HG02981 (cell line): ENCODE measurements at regions not wholly inside any gene's neighbourhood (a gene's known extent, or its start where the extent isn't known, plus 50 kb on each side); places are given as distances from the start of the nearest gene placed in this dataset.

Experiments used
- ATAC-seq: cut with Tn5 transposase; IDR thresholded peaks from one replicate; pipeline ENCODE4 v1.9.1; 2021; ENCODE audit warnings: mild to moderate bottlenecking, moderate library complexity; ENCODE audit not compliant: unreplicated experiment

DNA sequence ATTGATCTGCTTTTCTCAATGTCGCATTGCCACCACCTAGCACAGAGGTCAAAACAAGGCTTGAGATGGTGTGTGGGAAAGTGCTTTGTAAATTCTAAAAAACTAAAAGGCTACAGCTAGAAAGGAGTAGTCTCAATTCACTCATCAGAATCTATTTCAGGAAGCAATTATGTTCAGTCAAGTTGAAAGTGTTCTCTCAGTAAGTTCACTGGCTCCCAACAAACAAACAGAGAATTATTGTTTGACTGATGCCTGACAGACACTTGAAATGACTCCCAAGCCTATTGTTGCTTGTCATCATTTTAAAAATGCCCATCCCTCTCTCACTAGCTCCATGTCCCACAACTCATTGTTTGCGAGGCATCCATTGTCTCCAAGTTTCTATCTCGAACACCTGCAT lies 419.6 kb upstream of the CPEB2 start:
- ATAC-seq, result no peak

DNA sequence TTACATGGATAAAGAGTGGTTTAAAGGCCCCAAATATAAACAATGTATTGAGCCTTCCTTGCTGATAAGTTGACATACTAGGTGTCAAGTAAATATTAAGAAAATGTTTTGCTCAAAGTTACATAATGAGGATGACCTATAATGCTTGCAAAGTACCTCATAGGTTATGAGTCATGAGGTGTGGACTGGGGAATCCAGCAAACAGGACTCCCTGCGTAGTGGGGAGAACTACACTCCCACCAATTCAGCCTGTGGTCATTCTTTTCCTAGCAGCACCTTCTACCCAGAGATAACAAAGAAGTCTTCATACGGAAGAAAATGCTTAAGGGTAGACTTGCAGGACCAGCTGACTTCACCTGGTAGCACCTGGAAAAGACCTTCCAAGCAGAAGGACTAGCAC lies 418.9 kb upstream of the CPEB2 start:
- ATAC-seq, result no peak

DNA sequence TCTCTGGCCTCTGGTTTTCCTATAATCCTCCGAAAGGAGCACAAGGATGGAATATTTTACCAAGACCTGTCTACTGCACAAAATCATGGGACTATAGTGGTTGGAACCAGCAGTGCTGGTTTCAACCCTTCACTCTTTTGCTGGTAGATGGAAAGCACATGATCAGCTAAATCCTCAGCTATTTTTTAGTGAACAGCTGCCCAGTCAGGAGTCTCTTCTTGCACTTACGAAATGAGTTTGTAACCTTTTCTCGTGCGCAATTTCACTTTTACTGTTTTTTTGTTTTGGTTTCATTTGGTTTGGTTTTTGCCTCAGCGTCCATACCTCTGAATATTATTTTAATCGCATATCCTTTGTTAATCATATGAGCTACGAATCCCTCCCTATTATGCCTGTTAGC lies 418.5 kb upstream of the CPEB2 start:
- ATAC-seq, result no peak

DNA sequence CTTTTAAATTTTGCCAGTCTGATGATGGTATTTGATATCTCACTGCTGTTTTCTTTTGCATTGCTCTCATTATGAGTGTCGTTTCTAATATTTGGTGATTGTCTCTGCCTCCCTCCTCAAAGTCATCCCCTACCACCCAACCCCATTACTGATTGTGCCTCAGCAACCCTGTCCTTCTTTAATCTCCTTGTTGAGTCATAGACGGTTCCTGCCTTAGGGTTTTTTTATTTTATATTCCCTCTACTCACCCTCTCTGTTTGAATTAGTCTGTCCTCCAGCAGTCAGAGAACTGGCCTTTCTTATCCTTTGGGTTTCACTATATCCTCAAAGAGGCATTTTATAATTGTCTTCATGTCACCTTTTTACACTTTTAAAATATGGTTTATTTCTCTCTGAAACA lies 409.3 kb upstream of the CPEB2 start:
- no peak for ATAC-seq

DNA sequence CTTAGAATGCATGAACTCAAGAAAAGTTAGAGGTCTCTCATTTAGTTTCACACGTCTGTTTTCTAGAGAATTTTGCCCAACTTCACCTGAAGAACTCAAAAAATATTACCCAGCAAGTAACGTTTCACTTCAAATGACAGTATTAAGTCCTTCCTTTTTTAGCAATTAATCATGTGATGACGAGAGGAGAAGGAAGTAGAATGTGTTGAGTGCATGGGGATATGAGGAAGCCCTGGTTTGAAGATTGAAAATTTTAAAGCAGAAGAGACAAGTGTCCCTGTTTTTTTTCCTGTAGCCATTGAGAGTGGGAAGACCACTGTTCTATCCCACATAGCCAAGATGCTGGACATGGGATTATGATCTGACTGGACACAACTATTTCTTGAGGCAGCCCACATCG lies 406.3 kb upstream of the CPEB2 start:
- no peak for ATAC-seq

DNA sequence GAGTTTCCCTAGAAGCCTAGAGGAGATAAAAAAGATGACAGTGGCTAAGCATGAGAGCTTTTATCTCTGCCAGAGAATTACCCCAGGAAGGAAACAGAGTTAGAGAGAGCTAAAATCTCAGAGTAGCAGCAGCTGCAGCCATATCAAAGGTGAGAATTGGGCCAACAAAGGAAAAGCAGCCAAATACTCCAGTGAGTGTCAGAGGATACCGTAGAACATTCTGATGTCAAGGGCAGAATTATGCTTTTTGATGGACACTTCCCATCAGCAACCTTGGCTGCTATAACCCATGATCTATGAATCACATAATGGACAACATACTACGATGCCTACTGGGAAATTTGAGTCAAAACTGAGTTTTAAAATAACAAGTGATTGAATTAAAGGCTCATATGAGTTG lies 405.8 kb upstream of the CPEB2 start:
- no peak for ATAC-seq

DNA sequence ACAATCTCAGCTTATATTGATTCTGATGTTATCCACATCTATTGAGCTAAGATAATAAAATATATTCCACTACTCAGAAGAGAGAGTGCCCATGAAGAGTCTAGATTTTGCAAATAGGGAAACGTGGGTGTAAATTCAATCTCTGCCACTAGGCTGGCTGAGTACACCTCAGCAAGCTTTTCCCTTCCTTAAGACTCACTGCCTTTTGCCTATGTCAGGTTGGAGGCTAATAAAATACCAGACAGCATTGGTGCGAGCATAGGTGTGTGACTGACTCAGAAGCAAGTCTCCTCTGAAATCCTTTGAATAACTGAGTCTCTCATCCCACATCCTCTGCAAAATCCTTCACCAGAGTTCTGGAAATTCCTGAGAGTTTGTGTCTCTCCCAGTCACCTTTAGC lies 405.4 kb upstream of the CPEB2 start:
- no peak for ATAC-seq

DNA sequence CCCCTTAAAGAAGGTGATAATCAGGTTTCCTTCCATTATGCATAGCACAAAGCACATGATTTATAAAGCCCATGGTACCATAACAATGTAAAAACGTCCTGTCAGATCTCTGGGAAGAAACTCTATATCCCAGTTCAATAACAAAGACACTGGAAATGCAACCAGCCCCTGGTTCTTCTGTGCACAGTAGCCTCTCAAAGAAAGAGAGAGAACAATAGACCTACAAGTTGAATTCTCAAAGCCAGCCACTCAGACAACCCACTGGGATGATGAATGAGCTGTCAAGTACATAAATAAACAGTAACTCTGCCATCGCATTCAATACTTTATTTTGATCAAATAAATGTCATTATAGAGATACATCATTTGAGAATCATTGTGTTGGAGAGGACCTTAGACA lies 400.1 kb upstream of the CPEB2 start:
- ATAC-seq, result no peak

DNA sequence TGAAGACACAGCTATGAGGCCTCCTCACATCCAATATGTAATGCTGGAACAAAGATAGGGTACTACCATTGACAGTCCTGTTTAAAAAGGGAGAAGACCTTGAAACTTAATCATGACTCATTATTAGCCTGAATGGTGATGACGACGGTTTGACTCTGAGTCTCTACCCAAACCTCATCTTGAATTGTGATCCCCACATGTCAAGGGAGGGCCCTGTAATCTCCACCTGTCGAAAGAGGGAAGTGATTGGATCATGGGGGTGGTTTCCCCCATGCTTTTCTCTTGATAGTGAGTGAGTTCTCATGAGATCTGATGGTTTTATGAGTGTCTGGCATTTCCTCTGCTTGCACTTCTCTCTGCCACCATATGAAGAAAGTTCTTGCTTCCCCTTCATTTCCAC lies 395.3 kb upstream of the CPEB2 start:
- ATAC-seq, result no peak

DNA sequence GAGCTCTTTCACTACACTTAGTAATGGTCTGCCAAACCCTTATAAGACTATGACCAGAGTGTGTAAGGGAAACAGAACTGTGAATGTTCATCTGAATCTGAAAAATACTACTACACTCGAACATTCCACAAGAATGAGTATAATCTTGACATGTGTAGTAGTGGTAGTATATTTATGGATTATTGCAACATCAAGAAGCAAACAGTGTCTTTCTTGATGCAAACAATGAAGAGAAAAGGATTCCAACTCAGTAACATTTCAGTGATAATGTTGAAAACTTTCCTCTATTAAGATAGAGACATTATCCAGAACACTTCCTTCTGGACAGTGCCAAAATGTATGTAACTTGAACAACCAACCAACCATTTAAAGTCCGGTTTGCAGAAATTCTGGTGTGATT lies 394.7 kb upstream of the CPEB2 start:
- no peak for ATAC-seq

DNA sequence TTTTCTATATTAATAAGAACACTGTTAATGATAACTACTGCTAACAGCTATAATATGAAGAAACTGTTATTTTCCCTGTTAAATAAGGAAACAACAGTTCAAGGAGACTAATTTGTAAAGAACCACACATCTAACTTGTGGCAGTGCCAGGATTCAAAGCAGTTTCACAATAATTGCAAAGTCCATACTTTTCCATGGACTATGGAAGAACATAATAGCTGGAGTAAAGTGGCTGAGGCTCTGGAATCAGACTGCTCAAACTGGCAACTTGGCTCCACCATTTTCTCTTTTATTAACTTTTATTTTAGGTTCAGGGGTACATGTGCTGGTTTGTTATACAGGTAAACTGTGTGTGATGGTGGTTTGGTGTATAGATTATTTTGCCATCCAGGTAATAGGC lies 393.7 kb upstream of the CPEB2 start:
- ATAC-seq, result no peak

DNA sequence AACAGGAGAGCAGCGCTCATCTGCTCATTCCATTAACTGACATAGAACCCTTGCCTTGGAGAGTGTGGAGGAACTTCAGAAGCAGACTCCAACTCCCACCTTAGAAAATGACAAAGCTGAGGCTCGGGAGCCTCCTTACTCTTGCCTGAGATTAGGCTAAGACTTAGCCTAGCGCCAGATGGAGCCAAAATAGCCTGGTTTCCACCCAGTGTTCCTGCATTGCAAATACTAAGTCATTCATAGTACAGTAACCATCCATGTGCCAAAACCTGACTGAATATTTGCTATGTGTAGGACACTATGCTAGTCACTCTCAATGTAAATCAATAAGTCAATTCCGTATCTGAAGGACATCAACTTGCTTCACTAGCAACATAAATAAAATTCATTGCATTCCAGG lies 387.4 kb upstream of the CPEB2 start:
- ATAC-seq, result no peak

DNA sequence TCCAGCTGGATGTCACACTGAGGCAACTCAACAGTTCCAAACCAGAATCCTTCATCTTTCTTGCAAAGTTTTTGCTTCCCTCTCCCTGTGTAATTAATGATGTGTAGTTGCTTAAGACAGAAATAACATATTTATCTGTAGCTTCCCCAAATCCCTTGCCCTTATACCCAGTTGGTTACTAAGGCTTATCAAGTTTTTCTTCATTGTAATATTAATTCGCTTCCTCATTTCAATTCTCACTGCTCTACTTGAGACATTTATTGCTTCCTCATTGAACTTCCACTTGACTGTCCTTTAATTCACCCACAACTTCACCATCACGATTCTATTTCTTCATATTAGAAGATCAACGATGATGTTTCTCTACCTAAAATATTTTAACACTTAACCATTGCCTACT lies 386.6 kb upstream of the CPEB2 start:
- no peak for ATAC-seq

DNA sequence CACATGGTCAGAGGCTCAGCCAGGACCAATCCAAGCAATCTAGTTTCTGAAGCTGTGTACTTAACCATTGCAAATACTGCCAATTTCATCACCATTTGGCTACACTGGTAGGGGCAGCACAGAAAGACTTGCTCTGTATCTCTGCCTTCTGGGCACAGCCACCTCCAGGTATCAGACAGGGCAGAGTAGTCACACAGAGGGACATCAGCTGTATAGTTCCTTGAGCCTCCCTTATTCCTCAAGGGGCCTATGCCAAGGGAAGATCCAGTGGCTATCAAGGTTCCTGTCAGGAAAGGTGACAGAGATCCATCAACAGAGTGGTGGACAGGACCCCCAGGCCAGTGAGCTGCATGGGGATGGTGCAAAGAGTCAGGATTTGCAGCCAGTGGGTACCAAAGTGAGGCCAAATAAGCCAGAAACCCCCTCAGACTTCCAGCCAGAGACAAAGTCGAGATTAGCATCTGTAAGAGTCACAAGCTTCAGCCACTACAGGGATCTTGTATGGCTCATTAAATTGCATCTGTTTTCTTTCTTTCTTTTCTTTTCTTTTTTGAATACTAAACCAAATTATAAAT lies 381.6 kb upstream of the CPEB2 start:
- ATAC-seq, result no peak

DNA sequence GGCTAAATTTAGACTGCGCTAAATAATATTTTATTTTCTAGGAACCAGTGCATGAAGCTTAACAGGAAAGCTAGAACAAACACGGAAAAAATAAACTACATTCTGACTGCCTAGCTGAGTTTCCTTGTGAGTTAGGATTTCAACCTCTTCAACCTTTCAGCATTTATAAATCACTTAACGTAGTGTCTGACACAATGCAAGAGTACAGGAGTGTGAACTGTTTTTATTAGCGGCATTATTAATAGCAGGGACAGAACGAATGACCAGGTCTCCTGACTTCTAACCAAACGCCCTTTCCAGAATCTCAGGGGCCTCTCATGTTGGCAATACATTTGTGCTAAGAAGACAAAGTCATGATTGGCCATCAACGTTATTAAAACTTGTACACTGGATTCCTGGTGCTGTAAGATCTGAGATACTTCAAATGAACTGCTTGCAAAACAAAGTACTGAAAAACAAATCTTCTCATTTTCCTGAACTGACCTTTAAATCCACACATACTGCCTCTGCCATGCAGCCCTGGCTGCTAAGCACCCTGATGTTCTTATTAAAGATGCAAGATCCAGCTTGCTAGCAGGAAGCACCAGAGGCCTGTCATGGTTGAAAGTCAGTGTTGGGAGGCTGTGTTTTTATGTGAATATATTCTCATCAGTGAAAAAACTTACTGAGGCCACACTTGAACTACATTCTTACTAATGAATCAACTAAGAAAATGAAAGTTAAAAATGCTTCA lies 380.4 kb upstream of the CPEB2 start:
- no peak for ATAC-seq

DNA sequence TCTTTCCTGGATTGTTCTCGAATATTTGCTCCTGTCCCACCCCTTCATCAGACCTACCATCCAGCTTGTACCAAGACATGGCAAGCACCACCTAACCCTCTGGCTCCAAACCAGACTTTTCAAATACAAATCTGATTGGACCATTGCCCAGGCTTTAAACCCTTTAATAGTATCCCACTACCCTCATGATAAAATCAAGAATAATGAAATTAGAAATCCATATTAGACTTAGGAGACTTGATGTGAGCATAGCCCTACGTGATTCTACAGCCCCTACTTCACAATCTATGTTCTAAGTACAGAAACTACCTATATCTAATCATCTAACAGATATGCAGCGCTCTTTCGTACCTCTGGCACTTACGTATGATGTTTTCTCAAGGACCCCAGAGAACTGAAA lies 375.2 kb upstream of the CPEB2 start:
- no peak for ATAC-seq

DNA sequence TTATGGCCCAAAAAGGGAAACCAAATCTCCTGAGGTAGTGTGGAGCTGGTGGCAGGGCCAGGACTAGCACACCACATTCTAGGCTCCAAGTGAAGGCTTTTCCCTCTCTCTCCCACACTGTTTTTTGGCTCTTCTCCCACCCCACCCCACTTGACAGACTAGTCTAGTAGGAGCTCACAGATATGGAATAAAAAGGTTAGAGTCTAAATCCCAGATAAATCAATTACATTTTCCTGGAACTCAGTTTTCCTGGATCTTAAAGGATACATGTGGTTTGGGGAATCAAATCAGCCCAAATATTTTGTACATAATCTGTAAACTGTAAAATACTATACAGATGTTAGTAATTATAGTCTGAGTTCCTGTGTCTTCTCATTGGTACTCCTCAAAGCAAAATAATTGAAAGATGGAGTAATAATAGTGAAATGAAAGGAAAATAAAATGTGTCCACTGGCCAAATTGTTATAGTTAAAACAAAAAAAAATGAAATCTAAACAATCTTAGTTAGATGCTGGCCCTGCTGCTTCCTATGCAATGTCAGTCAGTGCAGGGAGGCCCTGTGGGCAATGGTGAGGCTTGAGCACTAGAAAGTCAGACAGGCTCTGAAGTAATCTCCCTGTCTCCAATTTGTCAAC lies 370.4 kb upstream of the CPEB2 start:
- ATAC-seq, result no peak

DNA sequence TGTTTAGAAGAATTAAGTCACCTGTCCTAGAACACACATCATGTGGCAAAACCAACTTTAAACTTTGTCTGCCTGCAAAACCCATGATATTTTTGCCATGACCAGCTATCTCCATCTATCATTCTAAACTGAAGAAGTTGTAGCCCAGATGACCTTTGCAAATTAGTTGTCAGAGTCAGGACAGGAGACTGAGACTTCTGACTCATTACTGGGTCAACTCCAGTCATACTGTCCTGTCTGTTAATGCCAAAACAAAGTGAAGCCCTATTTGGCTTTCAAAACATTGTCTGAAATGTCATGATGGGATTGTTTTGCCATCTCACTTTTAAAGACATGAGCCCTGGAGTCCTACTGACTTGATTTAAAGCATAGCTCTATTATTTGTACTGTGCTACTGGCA lies 365.7 kb upstream of the CPEB2 start:
- ATAC-seq, result no peak

DNA sequence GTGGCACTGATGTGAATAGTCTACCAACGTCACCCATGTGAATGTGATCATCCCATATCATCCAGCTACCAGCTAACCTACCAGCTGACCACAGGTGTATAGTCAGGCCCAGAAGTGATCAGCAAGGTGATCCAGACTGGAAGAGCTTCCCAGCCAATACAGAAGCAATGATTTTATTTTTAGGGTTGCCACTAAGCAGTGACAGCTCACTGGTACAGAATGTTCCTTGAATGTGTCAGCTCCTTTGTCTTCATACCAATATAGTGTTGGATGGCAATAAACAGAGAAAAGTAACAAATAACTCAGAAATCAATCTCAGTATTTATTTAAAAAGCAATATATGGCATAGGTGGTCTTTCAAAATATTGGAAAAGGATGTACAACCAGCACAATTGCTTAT lies 361.8 kb upstream of the CPEB2 start:
- no peak for ATAC-seq

DNA sequence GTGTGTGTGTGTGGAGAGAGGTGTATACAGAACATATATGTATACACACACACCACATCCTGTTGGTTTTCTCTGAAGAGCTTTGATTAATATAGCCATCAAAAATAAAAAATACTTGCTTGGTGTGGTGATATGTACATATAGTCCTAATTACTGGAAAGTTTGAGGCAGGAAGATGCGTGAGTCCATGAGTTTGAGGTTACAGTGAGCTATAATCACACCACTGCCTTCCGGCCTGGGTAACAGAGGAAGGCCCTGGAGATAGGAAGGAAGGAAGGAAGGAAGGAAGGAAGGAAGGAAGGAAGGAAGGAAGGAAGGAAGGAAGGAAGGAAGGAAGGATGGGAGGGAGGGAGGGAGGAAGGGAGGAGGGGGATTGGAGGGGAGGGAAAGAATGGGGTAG lies 360.4 kb upstream of the CPEB2 start:
- ATAC-seq, result no peak

DNA sequence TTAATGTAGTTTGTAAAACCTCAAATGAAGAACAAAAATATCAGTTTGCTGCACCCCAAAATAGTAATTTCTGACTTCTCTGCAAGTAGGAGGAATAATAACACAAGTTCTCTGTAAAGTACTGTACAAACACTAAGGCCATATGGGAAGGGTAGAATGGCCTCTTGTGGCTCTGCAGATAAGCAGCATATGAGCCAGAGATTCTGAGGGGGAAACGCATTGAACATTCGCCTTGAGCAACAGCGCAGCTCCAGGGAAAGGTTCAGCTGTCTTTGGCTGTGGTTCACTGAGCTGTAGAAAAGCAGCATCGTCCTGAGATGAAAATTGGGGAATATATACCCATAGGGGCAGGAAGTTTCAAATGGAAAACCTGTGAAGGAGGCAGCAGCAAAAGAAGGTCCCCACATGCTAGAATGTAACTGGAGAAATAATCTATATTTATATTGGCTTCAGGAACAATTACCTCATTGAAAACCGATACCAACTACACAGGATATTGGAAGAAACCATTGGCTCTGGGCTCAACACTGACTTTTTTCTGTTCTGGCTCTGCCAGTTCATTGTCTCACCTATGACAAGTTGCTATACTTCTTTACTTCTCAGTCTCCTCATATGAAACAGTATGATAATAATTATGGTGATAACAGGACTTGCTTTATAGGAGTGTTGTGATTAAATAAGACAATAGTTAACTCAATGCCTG lies 357.6 kb upstream of the CPEB2 start:
- no peak for ATAC-seq

DNA sequence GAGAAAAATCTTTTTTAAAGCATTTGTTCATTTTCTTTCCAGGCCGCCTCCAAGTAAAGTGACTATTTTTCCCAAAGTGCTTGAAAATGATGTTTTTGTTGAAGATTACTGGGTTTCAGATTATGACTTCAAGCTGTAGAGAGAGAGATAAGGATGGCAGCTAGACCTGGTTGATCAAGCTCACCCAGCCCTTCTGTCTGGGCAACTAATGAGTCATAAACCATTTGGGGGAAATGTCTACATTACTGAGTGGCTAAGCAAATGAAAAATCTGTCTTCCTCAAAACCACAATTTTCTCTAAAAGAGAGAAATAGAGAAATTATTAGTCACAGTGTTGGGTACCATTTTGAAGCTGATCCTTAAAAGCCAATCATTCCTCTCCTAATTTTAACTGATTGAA lies 355.4 kb upstream of the CPEB2 start:
- no peak for ATAC-seq
